ENCODE measurements at regions not wholly inside any gene's neighbourhood (a gene's known extent, or its start where the extent isn't known, plus 50 kb on each side); places are given as distances from the start of the nearest gene placed in this dataset.

- Histone ChIP-seq H3K9me3 (ENCODE audit: control insufficient read depth, insufficient read depth, low read depth, low read length) (no peaks in the 10 kb centered on the region; the same call in 1 of the 2 replicates), H3K36me3 (ENCODE audit: control insufficient read depth, insufficient read depth, low read length) (no peaks in the 10 kb centered on the region), H3K4me3 (ENCODE audit: low read depth in 2 of 2, low read length in 2 of 2) (no peak overlapping the region), H3K27me3 (ENCODE audit: control insufficient read depth, insufficient read depth, low read length) (no peaks in the 10 kb centered on the region), H3K27ac (ENCODE audit: low read length) (no peak overlapping the region), H3K4me1 (ENCODE audit: control insufficient read depth, insufficient read depth, low read length) (no peaks in the 10 kb centered on the region)
- ChIA-PET POLR2A (no interaction called here), CTCF (no interaction called here)
- no peak for ATAC-seq
- TF ChIP-seq REST (IDR thresholded peaks at IDR 0.05; ENCODE audit: insufficient read depth in 1 of 2, low read depth in 2 of 2, low read length in 1 of 2) (no peak), POLR2AphosphoS5 (IDR thresholded peaks at IDR 0.05; ENCODE audit: low read depth, low read length) (no peak), SIN3A (IDR thresholded peaks at IDR 0.05; ENCODE audit: borderline replicate concordance, insufficient read depth, low read depth, low read length) (no peak), TCF7L2 (IDR thresholded peaks at IDR 0.05; ENCODE audit: low read depth, low read length) (no peak)
- intact Hi-C loops (cut with micrococcal nuclease; ENCODE audit: unreplicated experiment) (no loop called here), in situ Hi-C loops (cut with HindIII; ENCODE audit: low pct_unique_long_range_greater_than_20kb, low sequenced_read_pairs) (no loop called here)
- BruUV-seq (replicated peaks) = no TSS peak
- no peak for DNase-seq (ENCODE audit: low read depth, low spot score)
Measured at GRCh38 chr15:37483779-37484178, 383.4 kb upstream of the MEIS2 start.

- H3K4me1 ChIP-seq (ENCODE audit: control insufficient read depth, insufficient read depth, low read length) = no peaks in the 10 kb centered on the region
- TF ChIP-seq CTCF (IDR thresholded peaks at IDR 0.05) (no peak), POLR2AphosphoS5 (IDR thresholded peaks at IDR 0.05; ENCODE audit: low read depth, low read length) (no peak), TCF7L2 (IDR thresholded peaks at IDR 0.05; ENCODE audit: low read depth, low read length) (no peak), SIN3A (IDR thresholded peaks at IDR 0.05; ENCODE audit: borderline replicate concordance, insufficient read depth, low read depth, low read length) (no peak), REST (IDR thresholded peaks at IDR 0.05; ENCODE audit: insufficient read depth in 1 of 2, low read depth in 2 of 2, low read length in 1 of 2) (no peak)
- no TSS peak for BruUV-seq (replicated peaks)
- no peak overlapping the region for H3K4me3 ChIP-seq (ENCODE audit: low read depth in 2 of 2, low read length in 2 of 2)
- no peaks in the 10 kb centered on the region for H3K36me3 ChIP-seq (ENCODE audit: control insufficient read depth, insufficient read depth, low read length)
- in situ Hi-C loops (cut with HindIII; ENCODE audit: low pct_unique_long_range_greater_than_20kb, low sequenced_read_pairs) = no loop called here
- intact Hi-C loops (cut with micrococcal nuclease; ENCODE audit: unreplicated experiment) = no loop called here
- no peaks in the 10 kb centered on the region for H3K27me3 ChIP-seq (ENCODE audit: control insufficient read depth, insufficient read depth, low read length)
- DNase-seq (ENCODE audit: low read depth, low spot score) (no peak), ATAC-seq (no peak)
- H3K27ac ChIP-seq (ENCODE audit: low read length) = no peak overlapping the region
- POLR2A ChIA-PET = no interaction called here
- H3K9me3 ChIP-seq (ENCODE audit: control insufficient read depth, insufficient read depth, low read depth, low read length) = no peaks in the 10 kb centered on the region; the same call in 1 of the 2 replicates
- CTCF ChIA-PET = no interaction called here
Measured at GRCh38 chr15:37485056-37485455, 384.7 kb upstream of the MEIS2 start.

Measured in Panc1 (cell line).